GM13977 (cell line): ENCODE measurements at regions not wholly inside any gene's neighbourhood (a gene's known extent, or its start where the extent isn't known, plus 50 kb on each side); places are given as distances from the start of the nearest gene placed in this dataset.

Source experiments
- DNase-seq: peaks from one replicate; pipeline ENCODE4 v3.0.0; 2012; ENCODE audit warnings: low spot score
- in situ Hi-C: fragments of 300-500 bp; cut with MboI; formaldehyde crosslinking; loops from one replicate; pipeline ENCODE4 v1.12.0; 2022; ENCODE audit warnings: low sequenced_read_pairs, low pct_unique_long_range_greater_than_20kb, mixed read lengths, inconsistent platforms; ENCODE audit not compliant: unreplicated experiment
- TF ChIP-seq, protein P1 (sequence below): IDR thresholded peaks from 2 replicates; pipeline ENCODE4 v1.5.1; 2012; ENCODE audit warnings: mild to moderate bottlenecking, control low read depth; ENCODE audit not compliant: insufficient read depth; ENCODE audit errors: extremely low read depth, missing control alignments

DNA sequence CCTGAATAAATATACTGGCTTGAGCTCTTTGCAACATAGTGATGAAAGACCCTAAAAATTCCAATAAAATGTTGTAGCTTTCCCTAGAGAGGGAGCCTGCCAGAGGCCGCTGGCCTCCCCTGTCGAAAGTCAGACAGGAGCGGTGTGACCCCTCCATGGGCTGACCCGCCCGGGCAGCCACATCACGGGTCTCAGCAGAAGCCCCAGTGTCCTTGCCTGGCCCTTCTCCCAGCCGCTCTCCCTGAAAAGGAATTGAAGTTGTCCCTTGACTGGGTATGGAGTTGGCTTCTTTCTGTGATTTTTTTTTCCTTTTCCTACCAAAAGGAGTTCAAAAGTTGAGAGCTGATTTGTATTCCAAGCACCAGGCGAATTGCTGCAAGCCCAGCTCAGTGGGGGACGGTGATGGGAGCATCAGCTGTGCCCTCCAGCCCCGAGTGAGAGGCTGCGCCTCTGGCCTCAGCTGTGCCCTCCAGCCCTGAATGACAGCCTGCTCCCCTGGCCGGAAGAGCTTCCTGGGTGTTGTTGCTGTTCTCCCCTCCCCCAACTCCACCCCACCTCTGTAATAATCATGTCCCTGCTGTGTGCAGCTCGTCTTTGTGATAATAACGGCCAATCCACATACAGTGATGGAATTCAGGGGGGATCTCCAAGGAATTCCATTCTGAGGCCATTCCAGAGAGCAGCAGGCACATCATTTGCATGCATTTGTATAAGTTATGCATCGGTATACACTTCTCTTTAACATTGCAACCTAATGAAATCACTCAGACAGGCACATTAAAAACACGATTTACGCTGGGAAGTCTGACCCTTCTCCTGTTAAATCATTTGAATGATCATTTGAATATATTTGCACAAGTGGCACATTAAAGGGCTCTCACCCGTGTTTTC, 501.0 kb downstream of the EIPR1 start:
- DNase-seq: no peak
- in situ Hi-C loops: no loop called here
- TF ChIP-seq, protein P1, sequence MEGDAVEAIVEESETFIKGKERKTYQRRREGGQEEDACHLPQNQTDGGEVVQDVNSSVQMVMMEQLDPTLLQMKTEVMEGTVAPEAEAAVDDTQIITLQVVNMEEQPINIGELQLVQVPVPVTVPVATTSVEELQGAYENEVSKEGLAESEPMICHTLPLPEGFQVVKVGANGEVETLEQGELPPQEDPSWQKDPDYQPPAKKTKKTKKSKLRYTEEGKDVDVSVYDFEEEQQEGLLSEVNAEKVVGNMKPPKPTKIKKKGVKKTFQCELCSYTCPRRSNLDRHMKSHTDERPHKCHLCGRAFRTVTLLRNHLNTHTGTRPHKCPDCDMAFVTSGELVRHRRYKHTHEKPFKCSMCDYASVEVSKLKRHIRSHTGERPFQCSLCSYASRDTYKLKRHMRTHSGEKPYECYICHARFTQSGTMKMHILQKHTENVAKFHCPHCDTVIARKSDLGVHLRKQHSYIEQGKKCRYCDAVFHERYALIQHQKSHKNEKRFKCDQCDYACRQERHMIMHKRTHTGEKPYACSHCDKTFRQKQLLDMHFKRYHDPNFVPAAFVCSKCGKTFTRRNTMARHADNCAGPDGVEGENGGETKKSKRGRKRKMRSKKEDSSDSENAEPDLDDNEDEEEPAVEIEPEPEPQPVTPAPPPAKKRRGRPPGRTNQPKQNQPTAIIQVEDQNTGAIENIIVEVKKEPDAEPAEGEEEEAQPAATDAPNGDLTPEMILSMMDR: no peak

DNA sequence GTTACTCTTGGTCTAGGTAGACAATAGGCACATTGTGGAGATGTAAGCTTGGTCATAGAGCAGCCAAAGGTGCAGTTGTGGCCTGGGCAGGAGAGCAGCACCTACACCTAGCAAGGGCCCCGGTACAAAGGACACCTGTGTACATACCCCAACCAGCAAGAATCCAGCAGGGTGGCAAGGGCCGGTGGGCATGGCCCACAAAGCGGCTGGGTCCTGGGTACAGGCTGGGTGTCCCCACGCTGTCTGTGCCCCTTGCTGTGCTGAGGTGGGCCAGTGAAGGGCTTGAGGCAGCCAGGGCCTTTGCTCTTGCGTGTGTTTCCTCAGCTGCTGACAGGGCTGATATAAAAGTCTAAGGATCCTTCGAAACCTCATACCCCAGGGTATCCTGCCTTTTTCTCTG, 501.8 kb downstream of the EIPR1 start:
- DNase-seq: no peak
- in situ Hi-C loops: no loop called here
- TF ChIP-seq, protein P1: no peak

DNA sequence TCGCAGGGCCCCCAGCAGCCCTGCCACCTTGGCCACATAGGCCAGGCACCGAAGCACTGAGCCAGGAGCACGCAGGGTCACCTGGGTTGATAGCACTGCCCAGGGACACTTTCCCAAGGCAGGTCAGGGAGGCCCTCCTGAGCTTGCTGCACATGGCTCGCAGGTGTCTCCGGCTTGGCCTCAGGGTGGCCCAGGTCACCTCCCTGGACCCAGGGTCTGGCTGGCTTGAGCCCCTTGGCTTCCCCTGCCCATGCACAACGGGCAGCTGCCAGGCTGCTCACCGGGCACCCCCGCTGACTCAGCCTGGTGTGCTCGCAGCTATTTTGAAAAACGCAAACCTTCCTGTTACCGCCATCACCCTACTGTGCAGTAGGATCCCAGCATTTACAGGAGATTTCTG, 502.3 kb downstream of the EIPR1 start:
- TF ChIP-seq, protein P1: no peak

DNA sequence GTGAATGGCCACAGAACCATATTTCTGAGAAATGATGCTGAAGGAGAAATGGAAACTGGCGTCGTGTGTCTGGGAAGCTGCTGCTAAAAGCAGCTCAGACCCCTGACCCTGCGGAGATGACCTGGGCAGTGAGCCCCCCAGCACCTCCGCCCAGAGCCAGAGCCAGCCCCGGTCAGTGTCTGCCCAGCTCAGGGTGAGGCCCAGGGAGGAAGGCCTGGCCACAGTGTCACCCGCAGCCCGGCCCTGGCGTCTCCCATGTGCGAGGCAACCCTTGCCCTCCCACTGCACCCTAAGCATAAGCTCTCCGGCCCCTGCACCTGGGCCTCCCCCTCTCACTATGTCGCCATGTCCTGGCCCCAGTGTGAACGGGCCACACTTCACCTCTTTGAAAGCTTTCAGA, 502.8 kb downstream of the EIPR1 start:
- in situ Hi-C loops: no loop called here
- TF ChIP-seq, protein P1: no peak
- DNase-seq: no peak

More for the DNA sequence above, 502.3 kb downstream of the EIPR1 start:
- in situ Hi-C loops: no loop called here
- DNase-seq: no peak

DNA sequence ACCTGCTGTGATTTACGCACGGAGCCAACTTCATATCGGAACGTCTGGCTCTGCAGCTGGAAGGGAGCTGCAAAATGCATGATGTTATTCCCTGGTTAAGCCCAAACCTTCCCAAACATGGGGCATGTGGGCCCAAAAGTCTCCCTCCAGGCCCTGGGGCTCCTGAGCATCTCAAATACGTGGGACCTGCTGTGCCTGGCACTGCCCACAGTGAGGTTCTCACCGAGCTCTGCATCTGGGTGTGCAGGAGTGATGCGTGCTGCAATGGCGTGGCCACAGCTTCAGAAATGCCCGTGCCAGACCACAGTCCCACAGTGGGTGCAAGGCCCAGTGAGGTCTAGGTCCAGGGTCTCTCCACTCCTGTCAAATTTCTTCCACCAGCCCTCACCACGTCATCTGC, 503.3 kb downstream of the EIPR1 start:
- in situ Hi-C loops: no loop called here
- TF ChIP-seq, protein P1: no peak
- DNase-seq: no peak

DNA sequence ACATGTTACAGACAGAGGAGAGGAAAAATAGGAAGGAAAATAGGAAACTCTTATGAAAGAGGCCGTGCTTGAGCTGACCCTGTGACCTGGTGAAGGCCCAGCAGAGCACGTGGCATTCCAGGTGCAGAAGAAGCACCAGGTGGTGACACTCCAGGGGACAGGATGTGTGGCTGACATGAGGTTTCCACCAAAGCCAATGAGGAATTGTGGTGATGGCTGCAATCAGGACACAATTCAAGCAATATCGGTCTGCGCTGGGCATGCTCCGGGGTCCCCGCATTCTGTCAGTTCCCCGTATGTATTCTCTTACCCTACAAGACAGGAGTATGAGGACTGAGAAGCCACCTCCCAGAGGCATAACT, 504.2 kb downstream of the EIPR1 start:
- in situ Hi-C loops: no loop called here
- TF ChIP-seq, protein P1: no peak
- no peak for DNase-seq
